Stimulated activated CD8-positive, alpha-beta memory T cell treated with anti-CD3 and anti-CD28 coated beads, Interleukin-15, amount 100 ng/mL, for 24 hours (primary cell): ENCODE measurements at regions not wholly inside any gene's neighbourhood (a gene's known extent, or its start where the extent isn't known, plus 50 kb on each side); places are given as distances from the start of the nearest gene placed in this dataset.
"Not testable (repeated sequence)": the region's sequence is repeated elsewhere in the genome, so short reads cannot be mapped to it uniquely, and the experiment has no call there.

Experiments
- DNase-seq: peaks from one replicate; pipeline ENCODE4 v3.0.0-alpha.2; 2020; ENCODE audit warnings: low read depth

DNA sequence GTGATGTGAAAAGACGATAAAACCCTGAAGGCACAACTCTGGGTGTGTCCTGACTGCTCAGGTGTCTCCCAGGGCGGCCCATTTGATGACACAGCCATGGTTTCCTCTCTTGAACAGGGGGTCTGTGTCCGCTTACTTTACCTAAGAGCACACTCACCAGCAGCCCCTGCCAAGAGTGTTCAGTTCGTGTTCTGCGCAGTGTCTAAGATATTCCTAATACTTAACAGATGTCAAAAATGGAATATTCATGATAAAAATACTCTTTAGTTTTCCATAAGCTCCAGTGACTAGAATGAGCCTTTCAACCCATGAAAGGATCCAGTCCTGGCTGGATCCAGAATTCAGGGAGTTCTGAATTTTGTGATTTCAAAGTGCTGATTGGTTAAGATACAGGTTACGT, 492.4 kb downstream of the TNS3 start:
- DNase-seq, result no peak

DNA sequence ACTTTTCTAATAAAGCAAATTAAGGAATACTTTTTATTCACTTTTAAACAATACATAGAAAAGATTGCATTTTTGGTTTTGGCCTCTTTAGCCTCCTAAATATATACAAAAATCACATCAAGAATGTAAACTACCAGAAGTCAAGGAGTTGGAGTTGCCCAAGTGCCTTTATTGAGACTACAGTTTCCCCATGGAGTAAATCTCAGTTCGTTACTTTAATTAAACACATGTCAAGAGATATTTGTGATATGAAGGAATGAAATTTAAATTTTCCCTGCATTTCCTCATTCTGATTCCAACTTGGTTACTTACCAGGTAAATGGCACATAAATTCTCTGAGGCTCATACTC, 492.9 kb downstream of the TNS3 start:
- no peak for DNase-seq

DNA sequence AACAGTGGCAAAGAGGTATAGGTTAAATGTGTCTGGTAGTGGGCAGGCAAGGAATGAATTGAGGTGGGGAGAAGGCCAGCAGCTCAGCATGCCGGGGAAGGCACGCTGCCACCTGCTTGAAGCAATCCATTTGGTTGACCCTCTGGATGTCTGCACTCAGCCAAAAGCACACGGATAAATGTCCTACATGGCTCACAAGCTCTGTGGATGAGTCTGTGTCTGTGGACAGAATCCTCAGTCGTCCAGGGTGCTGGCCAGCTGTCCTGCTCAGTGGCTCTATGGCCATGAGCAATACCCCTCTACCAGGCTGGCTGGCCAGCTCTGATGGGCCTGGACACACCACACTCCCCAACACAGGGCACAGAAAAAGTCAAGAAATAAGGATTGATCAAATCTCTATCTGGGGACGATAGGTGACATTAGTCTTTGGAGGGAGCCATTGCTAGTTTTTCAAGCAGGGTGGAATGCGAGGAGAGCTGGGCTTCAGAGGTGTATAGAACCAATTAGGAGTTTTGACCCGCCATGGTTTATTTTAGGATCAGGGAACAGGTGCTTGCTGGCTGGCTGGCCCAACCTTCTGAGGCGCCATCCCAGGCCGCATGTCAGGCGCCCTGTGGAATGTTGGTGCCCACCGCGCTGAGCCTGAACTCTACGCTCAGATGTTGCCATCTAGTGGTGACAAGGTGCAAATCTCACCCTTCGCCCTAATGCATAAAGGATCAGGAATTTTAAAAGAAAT, 493.4 kb downstream of the TNS3 start:
- peak; percentile 3 for DNase-seq

DNA sequence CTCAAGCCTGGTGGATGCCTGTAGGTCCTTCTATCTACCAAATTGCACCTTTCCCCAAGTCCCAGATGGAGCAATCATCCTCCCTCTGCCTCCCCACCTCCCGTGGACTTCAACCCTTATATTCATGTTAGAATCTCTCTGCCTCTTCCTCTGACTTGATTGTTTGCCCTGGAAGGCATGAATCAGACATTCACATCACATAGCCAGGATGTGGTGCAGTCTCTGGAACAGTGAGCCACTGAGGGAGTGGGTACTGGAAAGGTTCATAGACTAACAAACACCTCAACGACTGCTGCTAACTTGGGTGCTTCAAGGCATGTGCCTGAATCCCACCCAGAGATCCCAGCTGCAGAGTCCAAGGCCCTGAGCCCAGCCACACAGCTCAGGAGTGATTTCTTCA, 494.0 kb downstream of the TNS3 start:
- no peak for DNase-seq

DNA sequence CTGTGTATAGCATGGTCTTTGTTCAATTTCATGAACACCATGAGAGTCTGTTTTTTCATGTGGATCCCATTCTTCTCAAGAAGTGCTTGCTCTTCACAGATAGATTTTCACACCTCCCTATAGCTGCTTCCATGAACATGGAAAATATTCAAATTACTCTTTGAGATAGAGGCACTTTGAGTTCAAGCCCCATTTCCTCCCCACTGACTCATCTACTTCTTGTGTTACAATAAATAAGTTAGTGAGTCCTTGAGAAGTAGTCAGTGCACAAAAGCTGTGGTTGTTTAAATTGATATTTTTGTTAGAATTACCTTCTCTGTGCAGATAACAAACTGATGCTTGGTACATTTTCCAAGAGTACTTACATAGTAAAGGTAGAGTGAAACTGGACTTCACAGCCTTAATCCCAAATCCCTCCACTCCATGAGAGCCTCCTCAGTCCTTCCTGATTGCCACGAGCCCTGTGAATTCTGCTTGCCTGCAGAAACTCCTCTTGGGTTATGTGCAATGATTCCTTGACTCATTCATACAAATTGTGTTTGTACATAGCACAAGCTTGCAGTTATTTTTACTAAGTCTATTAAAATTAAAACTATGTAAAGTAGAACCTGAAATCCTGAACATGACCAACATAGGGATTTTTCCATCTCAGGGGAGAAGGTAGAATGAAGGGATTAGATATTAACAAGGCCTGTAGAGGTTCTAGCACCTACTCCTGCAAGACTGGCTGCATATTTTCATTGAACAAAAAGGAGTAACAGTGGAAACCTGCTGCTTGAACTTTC, 496.2 kb downstream of the TNS3 start:
- DNase-seq, result no peak

DNA sequence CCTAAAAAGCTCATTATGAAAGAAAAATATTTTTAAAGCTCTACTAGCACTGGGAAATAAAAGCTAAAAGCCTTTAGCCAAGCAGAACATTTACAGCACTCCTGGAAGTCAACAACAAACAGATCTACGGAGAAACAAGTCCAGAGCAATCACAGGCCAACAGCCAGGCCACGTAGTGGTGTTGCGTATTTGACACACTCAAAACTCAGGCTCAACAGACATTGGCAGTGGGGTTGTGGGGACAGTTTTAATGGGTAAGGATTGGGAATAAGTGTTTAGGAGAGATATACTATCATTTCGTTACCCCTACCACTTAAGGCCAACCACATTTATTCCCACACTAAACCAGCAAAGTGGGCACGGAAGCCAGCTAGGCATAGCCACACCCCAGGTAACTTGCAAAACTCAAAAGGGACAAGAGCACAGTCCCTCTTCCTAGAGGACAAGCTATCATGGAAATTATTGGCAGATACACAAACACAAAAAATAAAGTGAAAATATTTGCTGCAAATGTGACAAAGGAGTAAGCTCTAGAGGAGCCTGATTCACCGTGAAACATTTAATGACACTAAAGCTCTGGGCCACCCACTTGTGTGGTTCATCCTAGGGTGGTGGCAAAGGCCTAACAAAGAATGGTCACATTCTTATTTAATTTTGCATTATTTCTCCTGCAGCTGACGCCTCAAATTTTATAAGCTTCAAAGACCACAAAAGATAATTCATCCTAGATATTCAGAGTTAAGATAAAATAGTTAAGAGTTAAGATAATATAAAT, 498.2 kb downstream of the TNS3 start:
- no peak for DNase-seq

DNA sequence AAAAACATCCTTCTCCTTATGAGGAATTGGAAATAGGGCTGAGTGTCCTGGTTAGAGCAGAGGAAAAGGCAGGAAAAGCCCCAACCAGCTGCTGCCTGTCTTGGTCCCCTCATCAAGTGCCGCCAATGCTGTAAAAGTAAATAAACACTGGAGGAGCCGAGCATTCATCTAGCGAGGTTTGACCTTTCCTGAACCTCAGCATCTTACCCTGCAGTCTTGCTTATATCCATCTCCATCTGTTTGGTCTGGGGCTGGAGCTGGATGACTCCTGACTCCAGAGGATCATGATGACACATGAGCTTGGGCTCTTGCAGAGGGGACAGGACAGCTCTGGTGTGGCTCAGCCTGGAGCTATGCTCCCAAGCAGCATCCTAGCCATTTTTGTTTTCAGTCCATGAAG, 501.1 kb downstream of the TNS3 start:
- DNase-seq, result no peak

DNA sequence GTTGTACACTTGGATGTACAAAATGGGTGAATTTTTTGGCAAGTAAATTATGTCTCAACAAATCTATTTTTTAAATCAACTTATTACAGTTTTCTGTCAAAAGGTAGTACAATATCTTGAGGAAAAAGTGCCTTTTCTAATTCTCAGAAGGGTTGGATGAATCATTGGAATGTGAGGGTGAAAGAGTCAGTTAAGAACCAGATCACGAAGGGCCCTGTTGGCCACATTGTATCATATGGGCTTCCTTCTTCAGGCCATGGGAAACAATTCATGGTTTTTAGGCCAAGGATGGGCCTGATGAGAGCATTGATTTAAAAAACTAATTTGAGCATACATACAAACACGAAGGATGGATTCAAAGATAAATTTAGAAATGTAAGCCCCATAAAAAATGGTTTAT, 503.7 kb downstream of the TNS3 start:
- DNase-seq, result no peak

DNA sequence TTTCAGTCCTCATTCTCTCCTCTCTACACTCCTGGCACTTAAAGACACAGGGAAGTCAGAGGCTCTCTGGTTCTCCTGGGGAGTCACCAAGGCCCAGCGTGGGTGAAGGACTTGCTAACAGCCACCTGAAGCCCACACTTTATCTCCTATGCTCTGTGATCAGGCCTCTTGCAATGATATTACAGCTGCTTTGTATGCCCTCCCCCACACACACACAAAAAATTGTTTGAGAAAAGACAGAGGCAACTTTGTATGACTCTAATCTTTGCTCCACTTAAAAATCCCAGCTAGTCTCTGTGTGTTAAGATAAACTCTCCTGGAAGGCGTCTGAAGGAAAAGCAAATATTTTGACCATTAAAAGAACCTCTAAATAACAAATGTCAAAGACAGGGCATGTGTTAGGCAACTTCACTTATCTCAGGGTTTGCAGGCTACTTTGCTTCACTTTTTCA, 507.2 kb downstream of the TNS3 start:
- no peak for DNase-seq

DNA sequence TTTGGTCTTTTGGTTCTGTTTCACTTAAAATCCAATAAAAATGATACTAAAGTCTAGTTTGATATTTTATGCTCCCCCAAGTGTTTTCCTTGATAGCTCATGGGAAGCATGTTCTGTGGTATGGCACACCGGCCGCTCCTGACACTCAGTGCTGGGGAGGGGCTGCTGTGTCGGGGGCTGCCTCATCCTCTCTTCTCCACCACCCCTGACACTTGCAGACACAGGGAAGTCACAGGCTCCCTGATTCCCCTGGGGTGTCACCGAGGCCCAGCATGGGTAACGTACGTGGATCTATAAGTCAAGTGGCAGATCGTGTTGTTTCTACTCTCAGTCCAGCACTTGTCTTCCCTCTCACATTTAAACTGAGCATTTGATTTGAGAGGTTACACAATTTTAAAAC, 508.6 kb downstream of the TNS3 start:
- DNase-seq, result no peak

DNA sequence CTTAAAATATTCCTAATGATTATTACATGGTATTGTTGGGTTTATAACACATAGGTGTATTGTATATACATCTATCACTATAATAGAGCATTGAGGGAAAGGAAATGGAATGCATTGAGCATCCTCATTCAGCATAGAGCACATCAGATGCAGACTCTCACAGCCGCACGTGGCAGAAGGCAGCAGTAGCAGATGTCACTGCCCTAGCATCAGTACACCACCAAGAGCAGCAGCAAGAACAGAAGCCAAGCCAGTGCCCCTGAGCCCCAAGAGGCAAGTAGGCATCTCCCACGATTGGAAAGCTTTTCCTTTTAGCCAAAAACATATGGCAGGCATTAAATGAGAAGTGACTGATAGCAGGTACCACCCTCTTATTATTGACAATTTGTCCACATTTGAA, 510.0 kb downstream of the TNS3 start:
- DNase-seq, result no peak

DNA sequence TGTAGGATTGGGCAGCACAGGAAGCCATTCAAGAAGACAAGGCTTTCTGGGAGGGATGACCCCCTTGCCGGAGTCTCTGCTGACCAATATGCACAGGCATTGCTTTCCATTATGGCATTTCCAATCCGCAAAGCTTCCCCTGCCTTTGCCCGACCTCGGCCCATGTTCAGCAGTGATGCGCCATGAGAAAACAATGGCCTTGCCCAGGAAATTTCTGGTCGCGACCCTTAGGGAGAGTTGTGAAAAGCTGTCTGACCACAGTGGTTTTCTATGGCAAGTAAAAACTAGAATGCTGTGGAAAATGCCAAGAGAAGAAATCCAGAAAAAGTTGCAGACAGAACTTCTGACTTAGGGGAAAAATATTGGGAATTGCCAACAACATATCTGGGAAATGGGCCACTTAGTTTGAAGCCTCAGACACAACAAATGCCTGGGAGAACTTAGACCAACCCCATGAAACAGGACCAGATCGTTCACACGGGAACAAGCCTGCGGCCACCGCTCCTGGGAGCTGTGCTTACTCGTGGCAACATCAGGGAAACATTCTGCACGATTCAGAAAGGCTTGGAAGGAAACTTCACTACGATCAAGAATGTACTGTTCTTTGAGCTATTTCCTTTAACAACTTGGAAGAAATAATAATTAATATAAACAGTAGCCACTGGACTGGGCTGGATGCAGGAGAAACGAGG, 512.4 kb downstream of the TNS3 start:
- no peak for DNase-seq

DNA sequence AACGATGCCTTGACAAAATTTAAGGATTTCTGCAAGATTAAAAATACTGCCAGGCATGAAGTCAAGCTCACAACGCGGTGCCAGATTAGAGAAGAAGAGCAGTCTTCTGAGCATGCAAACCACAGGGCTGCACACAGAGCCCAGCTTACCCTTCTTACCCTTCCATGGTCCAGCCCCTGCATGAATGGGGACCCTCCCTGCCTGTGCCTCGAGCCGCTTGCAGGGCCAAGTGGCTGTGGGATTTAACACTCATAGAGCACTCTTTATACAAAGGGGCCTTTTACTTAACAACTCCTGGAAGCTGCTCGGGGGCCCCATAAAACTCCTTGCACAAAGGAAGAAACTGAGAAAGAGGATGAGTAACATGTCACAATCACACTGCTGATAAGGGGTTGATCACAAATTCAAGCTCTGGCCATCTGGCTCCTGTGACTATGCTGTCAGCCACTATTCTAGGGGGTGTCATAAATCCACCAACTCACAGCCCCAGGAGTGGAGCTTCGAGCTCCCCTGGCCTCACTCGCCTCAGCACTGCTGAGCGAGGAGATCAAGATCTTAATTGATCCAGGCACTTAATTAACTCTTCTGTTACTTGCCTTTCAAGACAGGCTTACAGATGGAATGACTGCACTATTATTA, 514.8 kb downstream of the TNS3 start:
- DNase-seq, result no peak

DNA sequence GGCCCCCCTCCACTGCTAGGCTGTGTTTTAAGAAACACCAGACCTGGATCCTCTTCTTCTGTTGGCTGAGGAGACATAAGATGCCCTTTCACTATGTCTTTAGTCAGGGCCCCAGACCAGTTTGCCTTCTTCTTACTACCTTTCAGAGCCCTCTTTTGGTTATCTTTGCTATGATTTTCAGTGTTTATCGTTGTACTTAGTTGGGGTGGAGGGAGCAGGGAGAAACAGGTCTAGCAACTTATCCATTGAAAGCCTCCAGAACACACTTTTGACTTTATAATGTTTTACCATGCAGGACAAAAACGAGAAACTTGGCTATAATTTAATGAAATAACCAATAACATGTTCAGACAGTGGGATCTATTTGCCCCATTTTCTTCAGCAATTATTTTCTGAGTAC, 525.2 kb downstream of the TNS3 start:
- no peak for DNase-seq

DNA sequence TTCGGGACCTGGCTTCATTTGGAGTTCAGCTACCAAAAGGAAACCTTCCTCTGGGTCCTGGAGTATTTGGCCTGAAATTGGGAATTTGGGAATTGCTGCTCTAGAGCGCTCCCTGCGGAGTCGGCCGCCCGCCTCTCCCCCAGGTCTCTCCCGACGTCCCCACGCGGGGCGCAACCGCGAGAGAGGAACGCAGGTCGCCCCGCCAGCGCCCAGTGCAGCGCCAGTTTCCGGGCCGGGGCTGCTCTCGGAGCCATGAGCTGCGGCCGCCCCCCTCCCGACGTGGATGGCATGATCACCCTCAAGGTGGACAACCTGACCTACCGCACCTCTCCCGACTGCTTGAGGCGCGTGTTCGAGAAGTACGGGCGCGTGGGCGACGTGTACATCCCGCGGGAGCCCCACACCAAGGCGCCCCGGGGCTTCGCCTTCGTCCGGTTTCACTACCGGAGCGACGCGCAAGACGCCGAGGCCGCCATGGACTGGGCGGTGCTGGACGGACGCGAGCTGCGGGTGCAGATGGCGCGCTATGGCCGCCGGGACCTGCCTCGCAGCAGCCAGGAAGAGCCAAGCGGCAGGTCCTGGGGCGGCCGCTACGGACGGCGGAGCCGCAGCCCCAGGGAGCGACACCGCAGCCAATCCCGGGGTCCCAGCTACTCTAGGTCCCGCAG, 529.2 kb downstream of the TNS3 start:
- not testable (repeated sequence) for DNase-seq

DNA sequence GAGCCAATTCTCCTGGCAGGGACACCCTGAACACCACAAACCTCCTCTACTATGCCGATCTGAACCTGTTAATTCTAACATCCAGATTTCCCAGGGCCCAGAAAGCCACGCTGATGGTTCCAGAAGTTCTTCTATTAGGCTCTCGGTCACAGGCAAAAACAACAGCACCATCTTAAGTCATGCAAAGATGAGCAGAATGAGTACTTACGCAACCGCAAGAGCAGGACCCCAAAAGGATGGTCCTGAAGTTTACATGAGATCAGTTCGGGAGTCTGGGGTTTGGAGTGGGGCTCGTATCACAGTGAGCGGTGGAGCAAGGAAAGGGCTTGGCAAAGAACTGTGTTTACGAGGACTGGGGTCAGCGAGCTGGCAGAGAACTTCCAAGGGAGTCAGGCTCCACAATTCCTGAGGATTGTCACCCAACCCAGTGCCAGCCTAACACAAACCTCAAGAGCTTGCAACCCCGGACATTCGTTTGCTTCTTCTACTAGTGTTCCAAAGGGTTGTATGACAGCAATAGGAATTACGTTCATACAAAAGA, 532.6 kb downstream of the TNS3 start:
- DNase-seq, result no peak

DNA sequence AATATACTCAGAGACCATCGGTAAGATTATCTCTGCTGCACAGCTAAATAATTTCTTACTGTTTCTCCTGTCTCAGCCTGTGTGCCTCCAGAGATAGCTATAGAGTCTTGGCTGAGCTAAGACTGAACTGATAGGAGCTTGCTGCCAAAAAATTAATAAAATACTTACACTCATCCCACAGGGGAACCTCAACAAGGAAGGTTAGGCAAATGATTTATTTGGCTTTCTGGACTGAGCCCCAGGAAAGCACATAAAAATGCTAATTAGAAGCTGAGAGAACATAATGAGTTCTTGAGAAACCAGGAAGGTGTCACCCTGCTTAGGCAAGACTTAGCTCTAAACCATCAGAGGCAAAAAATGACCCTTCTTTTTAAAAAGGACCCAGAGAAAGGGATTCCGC, 534.5 kb downstream of the TNS3 start:
- DNase-seq, result no peak

DNA sequence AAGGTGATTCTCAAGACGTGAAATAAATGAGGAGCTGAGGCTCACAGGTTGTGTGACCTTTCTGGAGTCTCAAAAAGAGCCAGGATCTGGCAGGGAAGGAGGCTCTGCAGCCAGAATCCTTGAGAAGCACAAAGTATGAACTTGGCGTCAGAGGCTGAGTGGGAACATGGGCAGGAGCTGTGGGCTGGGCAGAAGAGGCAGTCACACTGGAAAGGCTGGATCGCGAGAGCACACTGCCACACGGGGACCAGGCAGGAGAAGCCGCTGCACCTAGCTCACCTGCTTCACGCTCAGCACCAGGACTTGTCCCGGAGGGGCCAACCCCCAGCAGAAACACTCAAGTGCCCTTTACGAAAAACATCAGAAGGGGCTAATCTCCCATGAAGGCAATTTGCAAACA, 535.0 kb downstream of the TNS3 start:
- DNase-seq, result no peak

DNA sequence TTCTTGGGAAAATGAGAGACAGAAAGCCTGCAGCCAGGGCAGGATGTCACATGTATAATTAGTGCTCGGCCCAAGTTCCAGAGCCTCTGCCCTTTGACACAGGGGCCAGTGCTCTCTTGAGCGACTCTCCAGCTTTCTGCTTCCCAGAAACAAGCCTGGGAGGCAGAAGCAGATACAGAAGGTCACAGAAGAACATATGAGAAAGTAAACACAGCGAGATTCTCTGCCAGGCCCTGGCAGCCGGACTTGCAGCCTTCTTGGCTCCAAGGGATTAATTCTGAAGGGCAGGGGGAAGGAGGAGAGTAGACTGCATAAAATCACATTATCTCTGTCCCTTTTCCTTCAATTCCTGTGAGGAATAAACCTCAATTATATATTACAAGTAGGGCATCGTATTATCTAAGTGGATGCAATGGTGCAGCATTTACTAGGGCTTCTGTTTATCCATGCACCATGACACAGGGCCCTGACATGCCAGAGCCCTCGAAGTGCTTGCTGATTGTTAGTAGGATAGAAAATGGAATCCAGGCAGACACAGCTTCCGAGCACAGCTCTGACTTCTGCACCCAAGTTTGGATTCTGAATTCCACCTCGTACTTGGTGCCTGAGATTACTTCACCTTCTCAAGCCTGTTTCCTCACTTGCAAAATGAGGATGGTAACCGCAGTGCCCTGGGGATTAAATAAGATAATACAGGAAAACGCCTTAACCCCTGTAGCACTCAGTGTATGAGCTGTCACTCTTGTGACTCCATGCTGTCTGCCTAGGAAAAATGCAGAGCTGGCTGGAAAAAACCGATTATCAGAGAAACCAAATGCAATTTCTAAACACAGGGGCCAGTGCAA, 536.5 kb downstream of the TNS3 start:
- DNase-seq, result no peak

DNA sequence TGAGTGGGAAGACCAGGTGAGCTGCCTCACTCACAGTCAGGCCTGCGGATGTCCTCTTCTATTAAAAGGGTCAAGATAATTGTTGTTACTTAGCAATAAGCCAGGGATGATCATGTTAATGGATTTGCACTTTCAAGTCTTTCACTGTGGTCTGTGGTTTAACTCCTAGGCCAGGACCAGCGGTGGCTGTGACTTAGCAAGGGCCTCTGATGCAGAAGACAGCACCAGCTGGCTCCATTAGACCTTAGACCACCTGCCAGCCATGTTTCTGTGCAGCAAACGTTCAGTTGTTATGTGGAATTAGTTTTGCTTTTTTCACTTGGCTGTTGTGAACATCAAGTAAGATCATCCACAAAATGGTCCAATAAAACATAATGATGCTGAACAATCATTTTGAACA, 537.3 kb downstream of the TNS3 start:
- no peak for DNase-seq
